ENCODE measurements at regions not wholly inside any gene's neighbourhood (a gene's known extent, or its start where the extent isn't known, plus 50 kb on each side); places are given as distances from the start of the nearest gene placed in this dataset.
"Not testable (repeated sequence)": the region's sequence is repeated elsewhere in the genome, so short reads cannot be mapped to it uniquely, and the experiment has no call there.

GRCh38 chr7:156523447-156524048 is 117.0 kb upstream of the RNF32 start:
- H3K36me3 Mint-ChIP-seq (ENCODE audit: low read depth), result no peaks in the 10 kb centered on the region
- no peak for DNase-seq
- CTCF ChIA-PET, result no interaction called here
- H3K9me3 Mint-ChIP-seq, result no peaks in the 10 kb centered on the region
- TF ChIP-seq, protein P1, sequence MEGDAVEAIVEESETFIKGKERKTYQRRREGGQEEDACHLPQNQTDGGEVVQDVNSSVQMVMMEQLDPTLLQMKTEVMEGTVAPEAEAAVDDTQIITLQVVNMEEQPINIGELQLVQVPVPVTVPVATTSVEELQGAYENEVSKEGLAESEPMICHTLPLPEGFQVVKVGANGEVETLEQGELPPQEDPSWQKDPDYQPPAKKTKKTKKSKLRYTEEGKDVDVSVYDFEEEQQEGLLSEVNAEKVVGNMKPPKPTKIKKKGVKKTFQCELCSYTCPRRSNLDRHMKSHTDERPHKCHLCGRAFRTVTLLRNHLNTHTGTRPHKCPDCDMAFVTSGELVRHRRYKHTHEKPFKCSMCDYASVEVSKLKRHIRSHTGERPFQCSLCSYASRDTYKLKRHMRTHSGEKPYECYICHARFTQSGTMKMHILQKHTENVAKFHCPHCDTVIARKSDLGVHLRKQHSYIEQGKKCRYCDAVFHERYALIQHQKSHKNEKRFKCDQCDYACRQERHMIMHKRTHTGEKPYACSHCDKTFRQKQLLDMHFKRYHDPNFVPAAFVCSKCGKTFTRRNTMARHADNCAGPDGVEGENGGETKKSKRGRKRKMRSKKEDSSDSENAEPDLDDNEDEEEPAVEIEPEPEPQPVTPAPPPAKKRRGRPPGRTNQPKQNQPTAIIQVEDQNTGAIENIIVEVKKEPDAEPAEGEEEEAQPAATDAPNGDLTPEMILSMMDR (IDR thresholded peaks at IDR 0.05), result no peak
- POLR2A ChIA-PET, result no interaction called here
- intact Hi-C loops (cut with micrococcal nuclease), result no loop called here
- H3K4me1 Mint-ChIP-seq, result no peaks in the 10 kb centered on the region
- no peak overlapping the region for H3K27ac Mint-ChIP-seq
- H3K27me3 Mint-ChIP-seq, result peaks cover 5% of the 10 kb centered on the region
- no peak for ATAC-seq (ENCODE audit: low read depth)
- H3K4me3 Mint-ChIP-seq, result no peak overlapping the region

GRCh38 chr7:156522801-156523200 is 117.8 kb upstream of the RNF32 start:
- peaks cover 5% of the 10 kb centered on the region for H3K27me3 Mint-ChIP-seq
- POLR2A ChIA-PET, result no interaction called here
- ATAC-seq (ENCODE audit: low read depth), result no peak

DNA sequence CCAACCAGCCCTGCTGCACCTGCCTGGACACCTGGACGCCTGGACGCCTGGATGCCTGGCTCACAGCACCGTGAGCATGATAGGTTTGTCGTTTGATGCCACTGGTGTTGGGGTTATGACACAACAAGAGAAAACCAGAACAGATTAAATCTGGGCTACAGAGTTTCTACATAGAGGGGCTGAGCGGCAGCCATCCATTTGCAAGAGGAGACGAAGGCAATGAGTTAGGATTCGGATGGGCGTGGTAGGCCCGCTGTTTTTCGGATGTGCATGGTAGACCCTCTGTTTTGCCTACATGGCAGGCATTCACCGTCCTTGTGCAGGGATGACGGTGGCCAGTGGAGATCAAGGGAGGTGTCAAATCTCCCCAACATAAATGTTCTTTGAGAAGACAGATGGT is 121.5 kb upstream of the RNF32 start:
- no peaks in the 10 kb centered on the region for H3K4me1 Mint-ChIP-seq
- POLR2A ChIA-PET, result no interaction called here

More at GRCh38 chr7:156522801-156523200, 117.8 kb upstream of the RNF32 start:
- intact Hi-C loops (cut with micrococcal nuclease), result no loop called here
- H3K9me3 Mint-ChIP-seq, result no peaks in the 10 kb centered on the region
- no peak for DNase-seq
- H3K4me1 Mint-ChIP-seq, result no peaks in the 10 kb centered on the region
- TF ChIP-seq, protein P1 (IDR thresholded peaks at IDR 0.05), result no peak
- CTCF ChIA-PET, result no interaction called here
- no peak overlapping the region for H3K27ac Mint-ChIP-seq
- no peaks in the 10 kb centered on the region for H3K36me3 Mint-ChIP-seq (ENCODE audit: low read depth)
- H3K4me3 Mint-ChIP-seq, result no peak overlapping the region

DNA sequence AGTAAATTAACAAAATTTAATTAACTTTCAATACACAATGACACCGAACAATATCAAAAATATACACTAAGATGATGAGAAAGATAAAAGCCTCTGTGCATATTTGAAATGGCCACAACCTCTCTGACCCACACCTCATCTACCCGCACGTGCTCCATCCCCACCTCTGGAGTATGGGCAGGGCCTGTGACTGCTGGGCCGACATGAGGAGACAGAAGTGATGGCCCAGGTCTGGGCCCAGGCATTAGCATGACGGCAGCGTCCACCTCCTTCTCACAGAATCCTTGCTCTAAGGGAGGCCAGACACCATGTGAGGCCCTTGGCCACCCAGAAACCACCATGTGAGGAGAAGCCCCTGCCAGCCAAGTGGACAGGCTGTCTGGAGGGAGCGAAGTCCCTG is 122.1 kb upstream of the RNF32 start:
- Mint-ChIP-seq H3K27me3 (peaks cover 8% of the 10 kb centered on the region), H3K36me3 (ENCODE audit: low read depth) (no peaks in the 10 kb centered on the region), H3K9me3 (peaks cover under 1% of the 10 kb centered on the region), H3K27ac (no peak overlapping the region), H3K4me1 (no peaks in the 10 kb centered on the region), H3K4me3 (no peak overlapping the region)
- ChIA-PET CTCF (no interaction called here), POLR2A (no interaction called here)
- TF ChIP-seq, protein P1 (IDR thresholded peaks at IDR 0.05), result no peak
- no peak for ATAC-seq (ENCODE audit: low read depth)
- DNase-seq, result no peak
- intact Hi-C loops (cut with micrococcal nuclease), result no loop called here

More for the DNA sequence above, 121.5 kb upstream of the RNF32 start:
- intact Hi-C loops (cut with micrococcal nuclease), result no loop called here
- ATAC-seq (ENCODE audit: low read depth) (no peak), DNase-seq (no peak)
- Mint-ChIP-seq H3K4me3 (no peak overlapping the region), H3K27me3 (peaks cover 8% of the 10 kb centered on the region), H3K27ac (no peak overlapping the region), H3K9me3 (no peaks in the 10 kb centered on the region), H3K36me3 (ENCODE audit: low read depth) (no peaks in the 10 kb centered on the region)
- CTCF ChIA-PET, result no interaction called here
- TF ChIP-seq, protein P1 (IDR thresholded peaks at IDR 0.05), result no peak

DNA sequence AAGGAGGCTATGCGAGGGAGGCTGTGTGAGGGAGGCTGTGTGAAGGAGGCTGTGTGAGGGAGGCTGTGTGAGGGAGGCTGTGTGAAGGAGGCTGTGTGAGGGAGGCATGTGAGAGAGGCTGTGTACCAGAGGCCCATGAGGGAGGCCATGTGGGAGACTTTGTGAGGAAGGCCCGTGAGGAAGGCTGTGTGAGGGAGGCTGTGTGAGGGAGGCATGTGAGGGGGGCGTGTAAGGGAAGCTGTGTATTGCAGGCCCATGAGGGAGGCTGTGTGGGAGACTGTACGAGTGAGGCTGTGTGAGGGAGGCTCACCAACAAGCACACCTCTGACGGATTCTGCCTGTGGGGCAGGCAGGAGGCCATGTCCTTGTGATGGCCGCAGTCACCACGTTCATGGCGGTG is 122.7 kb upstream of the RNF32 start:
- DNase-seq; H3K27me3 Mint-ChIP-seq; H3K9me3 Mint-ChIP-seq; H3K27ac Mint-ChIP-seq; POLR2A ChIA-PET; H3K4me1 Mint-ChIP-seq; intact Hi-C loops (cut with micrococcal nuclease); CTCF ChIA-PET; ATAC-seq (ENCODE audit: low read depth); H3K36me3 Mint-ChIP-seq (ENCODE audit: low read depth); H3K4me3 Mint-ChIP-seq: not testable (repeated sequence)

DNA sequence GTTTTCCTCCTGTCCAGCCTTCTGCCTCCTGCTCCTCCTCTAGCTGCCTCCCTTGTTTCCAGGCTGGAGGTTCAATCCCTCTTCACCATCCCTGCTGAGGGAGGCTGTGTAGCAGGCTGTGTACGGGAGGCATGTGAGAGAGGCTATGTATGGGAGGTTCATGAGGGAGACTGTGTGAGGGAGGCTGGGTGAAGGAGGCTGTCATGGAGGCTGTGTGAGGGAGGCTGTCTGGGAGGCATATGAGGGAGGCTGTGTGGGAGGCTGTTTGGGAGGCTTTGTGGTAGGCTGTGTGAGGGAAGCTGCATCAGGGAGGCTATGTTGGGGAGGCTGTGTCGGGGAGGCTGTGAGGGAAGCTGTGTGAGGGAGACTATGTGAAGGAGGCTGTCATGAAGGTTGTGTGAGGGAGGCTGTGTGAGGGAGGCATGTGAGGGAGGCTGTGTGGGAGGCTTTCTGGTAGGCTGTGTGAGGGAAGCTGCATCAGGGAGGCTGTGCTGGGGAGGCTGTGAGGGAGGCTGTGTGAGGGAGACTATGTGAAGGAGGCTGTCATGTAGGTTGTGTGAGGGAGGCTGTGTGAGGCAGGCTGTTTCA is 123.7 kb upstream of the RNF32 start:
- ChIA-PET CTCF (no interaction called here), POLR2A (no interaction called here)
- H3K9me3 Mint-ChIP-seq, result peaks cover 5% of the 10 kb centered on the region
- peaks cover 8% of the 10 kb centered on the region for H3K27me3 Mint-ChIP-seq
- DNase-seq, result no peak
- H3K4me3 Mint-ChIP-seq, result no peak overlapping the region
- no peak for ATAC-seq (ENCODE audit: low read depth)
- no peaks in the 10 kb centered on the region for H3K36me3 Mint-ChIP-seq (ENCODE audit: low read depth)
- no peaks in the 10 kb centered on the region for H3K4me1 Mint-ChIP-seq
- H3K27ac Mint-ChIP-seq, result no peak overlapping the region
- TF ChIP-seq, protein P1 (IDR thresholded peaks at IDR 0.05), result no peak
- intact Hi-C loops (cut with micrococcal nuclease), result no loop called here

All from activated B cell treated with CpG ODN at 0.5 μM for 24 hours (primary cell).